ENCODE measurements at regions not wholly inside any gene's neighbourhood (a gene's known extent, or its start where the extent isn't known, plus 50 kb on each side); places are given as distances from the start of the nearest gene placed in this dataset.
A peak's percentile ranks its signal among the peaks of the same experiment; 100 is the strongest.

GRCh38 chr3:5036858-5037257 is 57.6 kb downstream of the BHLHE40 start:
- Histone ChIP-seq H3K27me3 (ENCODE audit: control insufficient read depth, insufficient read depth, low read length, poor library complexity, severe bottlenecking) (no peaks in the 10 kb centered on the region), H3K36me3 (ENCODE audit: control insufficient read depth, insufficient read depth, low read length) (no peaks in the 10 kb centered on the region), H3K27ac (ENCODE audit: low read depth, low read length) (no peak overlapping the region), H3K4me1 (ENCODE audit: control insufficient read depth, insufficient read depth, low read length) (no peaks in the 10 kb centered on the region), H3K4me3 (ENCODE audit: low read length) (no peak overlapping the region), H3K9me3 (ENCODE audit: control insufficient read depth, low read length) (no peaks in the 10 kb centered on the region), H3K9ac (ENCODE audit: extremely low read depth, low read length, poor library complexity, severe bottlenecking) (no peak overlapping the region)
- no peak for DNase-seq
- WGBS, 2 experiments (ENCODE audit: insufficient coverage in 1 of 2, insufficient read length in 1 of 2): 90 to 100% methylated on average over 1 to 5 of the region's 5 CpGs
- Mint-ChIP-seq H3K4me1 (no peaks in the 10 kb centered on the region), H3K9me3 (no peaks in the 10 kb centered on the region), H3K4me3 (no peak overlapping the region), H3K36me3 (ENCODE audit: low read depth) (no peaks in the 10 kb centered on the region), H3K27ac (no peak overlapping the region), H3K27me3 (ENCODE audit: insufficient read depth) (no peaks in the 10 kb centered on the region)
- no peak for TF ChIP-seq CTCF (conservative IDR thresholded peaks at IDR 0.05)

GRCh38 chr3:5039585-5039984 is 60.3 kb downstream of the BHLHE40 start:
- no peaks in the 10 kb centered on the region for H3K4me1 Mint-ChIP-seq
- WGBS, 2 experiments (ENCODE audit: insufficient coverage in 1 of 2, insufficient read length in 1 of 2): 85 to 95% methylated on average over 2 of the region's 2 CpGs
- Histone ChIP-seq H3K27me3 (ENCODE audit: control insufficient read depth, insufficient read depth, low read length, poor library complexity, severe bottlenecking) (no peaks in the 10 kb centered on the region), H3K4me1 (ENCODE audit: control insufficient read depth, insufficient read depth, low read length) (no peaks in the 10 kb centered on the region), H3K27ac (ENCODE audit: low read depth, low read length) (no peak overlapping the region), H3K4me3 (ENCODE audit: low read length) (no peak overlapping the region), H3K9ac (ENCODE audit: extremely low read depth, low read length, poor library complexity, severe bottlenecking) (no peak overlapping the region), H3K9me3 (ENCODE audit: control insufficient read depth, low read length) (no peaks in the 10 kb centered on the region), H3K36me3 (ENCODE audit: control insufficient read depth, insufficient read depth, low read length) (no peaks in the 10 kb centered on the region)
- no peaks in the 10 kb centered on the region for H3K27me3 Mint-ChIP-seq (ENCODE audit: insufficient read depth)
- TF ChIP-seq CTCF (conservative IDR thresholded peaks at IDR 0.05): no peak
- H3K36me3 Mint-ChIP-seq (ENCODE audit: low read depth): no peaks in the 10 kb centered on the region
- no peak overlapping the region for H3K27ac Mint-ChIP-seq
- no peak overlapping the region for H3K4me3 Mint-ChIP-seq
- no peaks in the 10 kb centered on the region for H3K9me3 Mint-ChIP-seq
- DNase-seq: no peak

- Mint-ChIP-seq H3K36me3 (ENCODE audit: low read depth) (no peaks in the 10 kb centered on the region), H3K4me1 (no peaks in the 10 kb centered on the region), H3K4me3 (no peak overlapping the region), H3K27me3 (ENCODE audit: insufficient read depth) (no peaks in the 10 kb centered on the region), H3K27ac (no peak overlapping the region), H3K9me3 (no peaks in the 10 kb centered on the region)
- Histone ChIP-seq H3K27me3 (ENCODE audit: control insufficient read depth, insufficient read depth, low read length, poor library complexity, severe bottlenecking) (no peaks in the 10 kb centered on the region), H3K9ac (ENCODE audit: extremely low read depth, low read length, poor library complexity, severe bottlenecking) (no peak overlapping the region), H3K4me3 (ENCODE audit: low read length) (no peak overlapping the region), H3K4me1 (ENCODE audit: control insufficient read depth, insufficient read depth, low read length) (no peaks in the 10 kb centered on the region), H3K9me3 (ENCODE audit: control insufficient read depth, low read length) (no peaks in the 10 kb centered on the region), H3K36me3 (ENCODE audit: control insufficient read depth, insufficient read depth, low read length) (no peaks in the 10 kb centered on the region), H3K27ac (ENCODE audit: low read depth, low read length) (no peak overlapping the region)
- no peak for DNase-seq
- TF ChIP-seq CTCF (conservative IDR thresholded peaks at IDR 0.05): peak; percentile 46
- WGBS, 2 experiments (ENCODE audit: insufficient coverage in 1 of 2, insufficient read length in 1 of 2): 82 to 92% methylated on average over 2 to 4 of the region's 4 CpGs
Observed at GRCh38 chr3:5041315-5041714, 62.1 kb downstream of the BHLHE40 start.

Data from endodermal cell (in vitro differentiated cells).